Upper lobe of left lung (tissue), 4 donors: ENCODE measurements at regions not wholly inside any gene's neighbourhood (a gene's known extent, or its start where the extent isn't known, plus 50 kb on each side); places are given as distances from the start of the nearest gene placed in this dataset.

Source experiments
- CTCF ChIP-seq, 6 experiments: fragments of 450-650 bp in 4 of 6; fragments of 200-600 bp in 2 of 6; sonication (generic) in 2 of 6; IDR thresholded peaks; one replicate each; pipeline ENCODE4 v1.5.1; 2016 to 2019; ENCODE audit warnings: antibody characterized with exemption in 6 of 6
- EP300 ChIP-seq, 4 donors: sonication (generic); formaldehyde crosslinking; IDR thresholded peaks; one replicate each; pipeline ENCODE4 v1.5.1; 2017; ENCODE audit warnings: antibody characterized with exemption in 4 of 4, control low read depth in 2 of 4
- POLR2A ChIP-seq, 4 donors: fragments of 450-650 bp; IDR thresholded peaks; one replicate each; pipeline ENCODE4 v1.5.1; 2016 to 2017; ENCODE audit warnings: antibody characterized with exemption in 4 of 4, mild to moderate bottlenecking in 2 of 4
- POLR2AphosphoS5 ChIP-seq, 2 donors: sonication (generic); formaldehyde crosslinking; IDR thresholded peaks; one replicate each; pipeline ENCODE4 v1.5.1; 2017; ENCODE audit warnings: antibody characterized with exemption in 2 of 2

DNA sequence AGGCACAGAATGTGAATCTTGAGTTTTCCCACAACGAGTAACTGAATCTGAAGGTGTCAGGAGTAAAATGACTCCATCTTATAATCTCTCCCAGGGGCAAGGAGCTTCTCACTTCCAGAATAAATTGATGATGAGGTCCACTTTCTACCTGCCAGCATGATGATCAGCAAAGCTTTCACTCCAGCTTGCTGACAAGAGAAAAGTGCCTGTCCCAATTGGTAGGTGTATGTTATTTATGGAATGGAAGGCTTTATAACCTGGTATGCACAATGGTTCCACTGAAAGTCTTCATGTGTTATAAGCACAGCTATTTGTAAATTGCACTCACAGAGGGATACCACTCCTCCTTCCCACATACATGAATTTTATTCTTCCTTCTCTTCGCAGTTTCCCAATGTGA lies 401.0 kb upstream of the UBE2E3 start:
- no peak for TF ChIP-seq CTCF (IDR thresholded peaks at IDR 0.05)
- no peak for TF ChIP-seq POLR2AphosphoS5 (IDR thresholded peaks at IDR 0.05)
- no peak for TF ChIP-seq EP300 (IDR thresholded peaks at IDR 0.05)
- no peak for TF ChIP-seq POLR2A (IDR thresholded peaks at IDR 0.05)
